HCT116 (cell line): ENCODE measurements at regions not wholly inside any gene's neighbourhood (a gene's known extent, or its start where the extent isn't known, plus 50 kb on each side); places are given as distances from the start of the nearest gene placed in this dataset.

Experiments
- ATAC-seq: fragments of 200-7000 bp; cut with Tn5 transposase; 2 replicates; pipeline ENCODE4 v1.9.1; 2020; ENCODE audit warnings: mild to moderate bottlenecking, moderate library complexity
- BruUV-seq: library from RNA; stranded (reverse); fragments of 400-500 nt; replicated peaks from 2 replicates; lab custom pipeline; 2021; lab: Mats Ljungman, UMichigan
- CTCF ChIA-PET: fragments of 300-600 bp; sonication (Branson Sonifier 250); formaldehyde crosslinking; loops from one replicate; lab custom pipeline; 2021; ENCODE audit warnings: antibody characterized with exemption; lab: Charles Lee
- POLR2A ChIA-PET: fragments of 300-600, 350-600 bp; sonication (Branson Sonifier 250); formaldehyde crosslinking; loops from one replicate; lab custom pipeline; 2021; ENCODE audit warnings: antibody characterized with exemption; lab: Charles Lee
- RAD21 ChIA-PET, 2 experiments: fragments of 300-600 bp; sonication (Branson Sonifier 250); formaldehyde crosslinking; loops; one replicate each; lab custom pipeline; 2023; ENCODE audit warnings: low total read pairs in 2 of 2; ENCODE audit not compliant: uncharacterized antibody in 2 of 2, unreplicated experiment in 2 of 2, low non-redundant PET in 1 of 2; lab: Charles Lee
- DNase-seq: peaks from one replicate; pipeline ENCODE4 v3.0.0-alpha.2; 2010; ENCODE audit warnings: low read depth, low spot score
- H2AFZ ChIP-seq: fragments of 200-600 bp; shearing (Covaris generic), sonication (generic); 2 replicates; pipeline ENCODE4 v1.6.1; 2017; ENCODE audit warnings: low read depth, mixed run types, mixed read lengths, antibody characterized with exemption, low read length; ENCODE audit not compliant: poor library complexity, severe bottlenecking
- H3K27ac ChIP-seq: 2 replicates; pipeline ENCODE4 v1.5.1; 2012; ENCODE audit warnings: low read depth, low read length
- H3K27me3 ChIP-seq: fragments of 200-600 bp; sonication (generic); 2 replicates; pipeline ENCODE4 v1.6.1; 2016; ENCODE audit warnings: mixed run types, low read length, mixed read lengths; ENCODE audit not compliant: insufficient read depth
- H3K36me3 ChIP-seq, 2 experiments: fragments of 200-500 bp in 1 of 2; fragments of 200-600 bp in 1 of 2; sonication (Bioruptor generic) in 1 of 2; sonication (generic) in 1 of 2; 2 replicates each; pipeline versions ENCODE4 v1.5.1 to v1.6.1; 2014 to 2016; ENCODE audit warnings: low read length in 2 of 2, inconsistent platforms in 1 of 2, mixed read lengths in 1 of 2, mixed run types in 1 of 2; ENCODE audit not compliant: insufficient read depth in 2 of 2, control insufficient read depth in 1 of 2
- H3K4me1 ChIP-seq, 2 experiments: fragments of 200-600 bp in 1 of 2; sonication (generic) in 1 of 2; 2 replicates each; pipeline versions ENCODE4 v1.5.1 to v1.6.1; 2012 to 2017; ENCODE audit warnings: low read length in 2 of 2, inconsistent platforms in 1 of 2, mild to moderate bottlenecking in 1 of 2, mixed read lengths in 1 of 2, mixed run types in 1 of 2, moderate library complexity in 1 of 2; ENCODE audit not compliant: insufficient read depth in 2 of 2, control insufficient read depth in 1 of 2
- H3K4me2 ChIP-seq: fragments of 200-600 bp; sonication (generic); 2 replicates; pipeline ENCODE4 v1.6.1; 2017; ENCODE audit warnings: mixed run types, low read length, mixed read lengths
- H3K4me3 ChIP-seq, 2 experiments: fragments of 200-600 bp in 1 of 2; sonication (generic) in 1 of 2; replicated peaks in 1 of 2; 2 replicates each; pipeline ENCODE4 v1.5.1; 2011 to 2016; ENCODE audit warnings: low read length in 2 of 2, control low read depth in 1 of 2, low read depth in 1 of 2, mild to moderate bottlenecking in 1 of 2, mixed read lengths in 1 of 2, mixed run types in 1 of 2
- H3K79me2 ChIP-seq: fragments of 200-600 bp; sonication (generic); 2 replicates; pipeline ENCODE4 v1.6.1; 2017; ENCODE audit warnings: mild to moderate bottlenecking, mixed run types, low read length, moderate library complexity, mixed read lengths; ENCODE audit not compliant: insufficient read depth
- H3K9ac ChIP-seq: fragments of 200-600 bp; sonication (generic); 2 replicates; pipeline ENCODE4 v1.6.1; 2016; ENCODE audit warnings: low read length, mixed read lengths
- H3K9me2 ChIP-seq: fragments of 200-600 bp; sonication (generic), shearing (Covaris generic); 2 replicates; pipeline ENCODE4 v1.6.1; 2017; ENCODE audit warnings: mixed run types, mild to moderate bottlenecking, moderate library complexity; ENCODE audit not compliant: insufficient read depth
- H3K9me3 ChIP-seq, 2 experiments: fragments of 200-500 bp in 1 of 2; fragments of 200-600 bp in 1 of 2; sonication (Bioruptor generic) in 1 of 2; sonication (generic) in 1 of 2; 2 replicates each; pipeline ENCODE4 v1.6.1; 2014 to 2017; ENCODE audit warnings: low read length in 2 of 2, mixed read lengths in 2 of 2, inconsistent platforms in 1 of 2, low read depth in 1 of 2, mild to moderate bottlenecking in 1 of 2, mixed run types in 1 of 2, moderate library complexity in 1 of 2; ENCODE audit not compliant: control insufficient read depth in 1 of 2, insufficient read depth in 1 of 2
- H4K20me1 ChIP-seq: fragments of 200-600 bp; sonication (generic), shearing (Covaris generic); 2 replicates; pipeline ENCODE4 v1.6.1; 2017; ENCODE audit warnings: mixed run types, mild to moderate bottlenecking, moderate library complexity; ENCODE audit not compliant: insufficient read depth
- FOSL1 ChIP-seq: IDR thresholded peaks from 2 replicates; pipeline ENCODE4 v1.6.1; 2012; ENCODE audit warnings: low read depth
- POLR2A ChIP-seq: IDR thresholded peaks from 2 replicates; pipeline ENCODE4 v1.7.0; 2011; ENCODE audit warnings: borderline replicate concordance; ENCODE audit not compliant: insufficient read depth, insufficient read length; ENCODE audit errors: extremely low read depth
- RAD21 ChIP-seq: IDR thresholded peaks from 2 replicates; pipeline ENCODE4 v1.6.1; 2012; ENCODE audit warnings: low read depth, mild to moderate bottlenecking
- TCF7L2 ChIP-seq: IDR thresholded peaks from 2 replicates; pipeline ENCODE4 v1.7.0; 2011; ENCODE audit warnings: borderline replicate concordance, inconsistent platforms; ENCODE audit not compliant: insufficient read depth, insufficient read length; ENCODE audit errors: extremely low read depth
- ZNF274 ChIP-seq: fragments of 200-500 bp; sonication (Bioruptor generic); IDR thresholded peaks from 2 replicates; pipeline ENCODE4 v1.6.1; 2014; ENCODE audit warnings: mild to moderate bottlenecking, low read depth, low read length, inconsistent platforms
- intact Hi-C: fragments of 100-400 bp; cut with micrococcal nuclease; formaldehyde crosslinking; loops from 2 replicates; pipeline ENCODE4 v1.10.0; 2022

DNA sequence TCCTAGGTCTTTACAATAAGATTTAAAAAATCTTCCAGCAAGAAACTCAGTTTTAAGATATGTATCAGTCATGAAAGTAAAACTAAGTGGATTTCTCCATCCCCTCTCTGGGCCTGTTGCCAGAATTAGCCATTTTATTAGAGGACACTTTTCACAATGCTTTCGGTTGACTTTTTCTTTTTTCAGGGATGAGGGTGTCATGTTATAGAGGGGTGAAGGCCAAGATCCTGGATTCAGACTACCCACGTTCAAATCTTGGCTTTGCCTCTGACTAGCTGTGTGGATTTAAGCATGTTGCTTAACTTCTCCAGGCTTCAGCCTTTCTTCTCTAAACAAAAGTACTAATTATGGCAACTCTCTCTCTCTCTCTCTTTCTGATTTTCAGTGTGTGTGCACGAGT is 111.7 kb upstream of the COX10 start:
- H3K9me2 ChIP-seq: no peaks in the 10 kb centered on the region
- RAD21 ChIA-PET: no interaction called here
- no peaks in the 10 kb centered on the region for H3K27me3 ChIP-seq
- no peak for TF ChIP-seq FOSL1
- TF ChIP-seq ZNF274: no peak
- no peak for TF ChIP-seq TCF7L2
- ATAC-seq: no peak
- no peaks in the 10 kb centered on the region for H3K36me3 ChIP-seq
- intact Hi-C loops: no loop called here
- no peak overlapping the region for H3K9ac ChIP-seq
- H3K4me3 ChIP-seq: no peak overlapping the region
- H2AFZ ChIP-seq: no peak overlapping the region
- no peak overlapping the region for H3K4me2 ChIP-seq
- CTCF ChIA-PET: no interaction called here
- no peak for DNase-seq
- no TSS peak for BruUV-seq
- no peaks in the 10 kb centered on the region for H3K9me3 ChIP-seq
- no peak overlapping the region for H3K27ac ChIP-seq
- H3K79me2 ChIP-seq: no peaks in the 10 kb centered on the region
- no peaks in the 10 kb centered on the region for H3K4me1 ChIP-seq
- no peaks in the 10 kb centered on the region for H4K20me1 ChIP-seq
- POLR2A ChIA-PET: no interaction called here

GRCh38 chr17:13958773-13959172 is 110.5 kb upstream of the COX10 start:
- ChIA-PET CTCF (no interaction called here), RAD21 (no interaction called here), POLR2A (no interaction called here)
- no peak for TF ChIP-seq FOSL1
- TF ChIP-seq POLR2A: no peak
- TF ChIP-seq RAD21: no peak
- no peak overlapping the region for H2AFZ ChIP-seq
- ATAC-seq (no peak), DNase-seq (no peak)
- no peak overlapping the region for H3K27ac ChIP-seq
- H3K9me2 ChIP-seq: no peaks in the 10 kb centered on the region
- H3K27me3 ChIP-seq: peaks cover 6% of the 10 kb centered on the region; the same call in 1 of the 2 replicates
- H3K79me2 ChIP-seq: no peaks in the 10 kb centered on the region
- H4K20me1 ChIP-seq: no peaks in the 10 kb centered on the region
- no TSS peak for BruUV-seq
- no peaks in the 10 kb centered on the region for H3K4me1 ChIP-seq
- H3K4me3 ChIP-seq: no peak overlapping the region
- H3K9me3 ChIP-seq: no peaks in the 10 kb centered on the region
- H3K4me2 ChIP-seq: no peak overlapping the region
- intact Hi-C loops: no loop called here
- no peaks in the 10 kb centered on the region for H3K36me3 ChIP-seq
- H3K9ac ChIP-seq: no peak overlapping the region
